ENCODE measurements at regions not wholly inside any gene's neighbourhood (a gene's known extent, or its start where the extent isn't known, plus 50 kb on each side); places are given as distances from the start of the nearest gene placed in this dataset.

- no peak for TF ChIP-seq ZNF772 (CRISPR knock-in tag; IDR thresholded peaks at IDR 0.05)
- no peak for TF ChIP-seq JUND (CRISPR knock-in tag; IDR thresholded peaks at IDR 0.05)
- TF ChIP-seq NFYC (CRISPR knock-in tag; IDR thresholded peaks at IDR 0.05), result no peak
- no peak for TF ChIP-seq ZBTB26 (CRISPR knock-in tag; IDR thresholded peaks at IDR 0.05; ENCODE audit: borderline replicate concordance)
- no peak for TF ChIP-seq EED (CRISPR knock-in tag; IDR thresholded peaks at IDR 0.05)
- no peak for TF ChIP-seq PHB2 (IDR thresholded peaks at IDR 0.05; ENCODE audit: partially characterized antibody)
- no peak for TF ChIP-seq MXI1 (IDR thresholded peaks at IDR 0.05; ENCODE audit: borderline replicate concordance, low read depth, low read length)
- no peak for TF ChIP-seq ZNF83 (CRISPR knock-in tag; IDR thresholded peaks at IDR 0.05; ENCODE audit: borderline replicate concordance)
Observed at GRCh38 chr5:145084834-145085233, 750.3 kb downstream of the PRELID2 start.

Measured in HepG2 (cell line).